MCF 10A (cell line): ENCODE measurements at regions not wholly inside any gene's neighbourhood (a gene's known extent, or its start where the extent isn't known, plus 50 kb on each side); places are given as distances from the start of the nearest gene placed in this dataset.
A peak's percentile ranks its signal among the peaks of the same experiment; 100 is the strongest.

Experiments used
- BruUV-seq: library from RNA; stranded (reverse); fragments of 400-500 nt; replicated peaks from 2 replicates; lab custom pipeline; 2021; lab: Mats Ljungman, UMichigan
- CTCF ChIA-PET: fragments of 300-600 bp; sonication (Branson Sonifier 250); formaldehyde crosslinking; extraction: SDS; loops from one replicate; lab custom pipeline; 2021; ENCODE audit warnings: antibody characterized with exemption, inconsistent platforms; lab: Yijun Ruan, JAX
- POLR2A ChIA-PET: fragments of 300-600, 350-650 bp; sonication (Branson Sonifier 250); formaldehyde crosslinking; extraction: SDS; loops from one replicate; lab custom pipeline; 2020; ENCODE audit warnings: antibody characterized with exemption, inconsistent platforms; lab: Yijun Ruan, JAX
- DNase-seq: peaks from one replicate; pipeline ENCODE4 v3.0.0-alpha.2; 2018; ENCODE audit not compliant: unreplicated experiment
- H3K27ac Mint-ChIP-seq: one replicate; pipeline ENCODE4 v1.8.0; 2022; ENCODE audit warnings: mild to moderate bottlenecking, low read depth, mixed read lengths; ENCODE audit not compliant: unreplicated experiment
- H3K27me3 Mint-ChIP-seq: one replicate; pipeline ENCODE4 v1.8.0; 2022; ENCODE audit warnings: mixed read lengths; ENCODE audit not compliant: insufficient read depth, unreplicated experiment
- H3K36me3 Mint-ChIP-seq: one replicate; pipeline ENCODE4 v1.8.0; 2022; ENCODE audit warnings: mild to moderate bottlenecking, moderate library complexity, mixed read lengths; ENCODE audit not compliant: insufficient read depth, unreplicated experiment
- H3K4me1 Mint-ChIP-seq: one replicate; pipeline ENCODE4 v1.8.0; 2022; ENCODE audit warnings: mixed read lengths; ENCODE audit not compliant: insufficient read depth, unreplicated experiment
- H3K4me3 Mint-ChIP-seq: one replicate; pipeline ENCODE4 v1.8.0; 2022; ENCODE audit warnings: mild to moderate bottlenecking, moderate library complexity, mixed read lengths; ENCODE audit not compliant: unreplicated experiment
- H3K9me3 Mint-ChIP-seq: one replicate; pipeline ENCODE4 v1.8.0; 2022; ENCODE audit warnings: mixed read lengths; ENCODE audit not compliant: unreplicated experiment
- intact Hi-C: fragments of 100-400 bp; cut with micrococcal nuclease; formaldehyde crosslinking; loops from 2 replicates; pipeline ENCODE4 v1.14.1; 2022
- TF ChIP-seq, protein P1 (sequence below): fragments of 200-600 bp; IDR thresholded peaks from one replicate; pipeline ENCODE4 v1.8.0; 2022; ENCODE audit warnings: antibody characterized with exemption, mild to moderate bottlenecking; ENCODE audit not compliant: unreplicated experiment

DNA sequence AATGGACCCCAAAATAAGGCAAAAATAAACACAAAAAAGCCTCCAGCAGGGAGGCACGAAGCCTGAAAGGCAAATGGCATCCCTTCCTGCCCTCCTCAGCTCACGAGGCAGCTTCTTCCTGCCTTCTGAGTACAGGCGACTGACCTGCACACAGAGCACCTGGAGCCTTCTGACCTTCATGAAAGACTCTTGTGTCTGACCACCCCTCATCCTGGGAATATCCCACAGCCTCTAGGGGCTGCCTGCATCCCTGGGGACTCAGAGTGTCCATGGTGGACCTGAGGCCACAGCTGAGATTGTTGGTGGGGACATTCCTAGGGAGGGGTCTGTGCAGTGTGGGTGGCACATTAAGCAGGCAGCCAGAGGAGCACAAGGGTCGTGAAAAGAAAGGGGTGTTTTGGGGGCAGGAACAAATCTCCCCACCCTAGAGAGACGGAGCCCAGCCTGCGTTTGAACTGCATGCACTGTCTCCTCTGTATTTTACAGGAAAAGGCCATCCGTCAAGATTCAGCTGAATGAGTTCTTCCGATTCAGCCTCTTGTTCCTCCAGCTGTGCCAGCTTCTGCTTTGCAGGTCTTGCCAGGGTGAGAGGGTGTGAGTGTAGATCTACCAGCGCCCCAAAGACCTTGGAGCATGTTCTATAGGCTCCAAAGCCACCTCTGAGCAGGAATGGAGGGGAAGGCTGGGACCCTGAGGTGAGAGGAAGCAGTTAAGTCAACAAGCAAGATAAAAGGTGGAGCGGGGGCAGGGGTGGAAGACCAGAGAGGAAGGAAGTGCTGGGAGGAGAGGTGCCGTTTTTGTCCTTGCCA lies 80.4 kb upstream of the MEF2A start:
- CTCF ChIA-PET: interaction anchor here (0.6 to 1.2 kb wide), 4 partner anchors 22 to 1042 kb away, joined by 3 to 4 read pairs (median 3); no protein-coding TSS in a partner anchor
- Mint-ChIP-seq H3K27me3 (no peaks in the 10 kb centered on the region), H3K36me3 (no peaks in the 10 kb centered on the region), H3K4me3 (peak overlapping the region; percentile 38), H3K9me3 (no peaks in the 10 kb centered on the region), H3K4me1 (peaks cover 17% of the 10 kb centered on the region), H3K27ac (peak overlapping the region; percentile 65)
- intact Hi-C loops: no loop called here
- TF ChIP-seq, protein P1, sequence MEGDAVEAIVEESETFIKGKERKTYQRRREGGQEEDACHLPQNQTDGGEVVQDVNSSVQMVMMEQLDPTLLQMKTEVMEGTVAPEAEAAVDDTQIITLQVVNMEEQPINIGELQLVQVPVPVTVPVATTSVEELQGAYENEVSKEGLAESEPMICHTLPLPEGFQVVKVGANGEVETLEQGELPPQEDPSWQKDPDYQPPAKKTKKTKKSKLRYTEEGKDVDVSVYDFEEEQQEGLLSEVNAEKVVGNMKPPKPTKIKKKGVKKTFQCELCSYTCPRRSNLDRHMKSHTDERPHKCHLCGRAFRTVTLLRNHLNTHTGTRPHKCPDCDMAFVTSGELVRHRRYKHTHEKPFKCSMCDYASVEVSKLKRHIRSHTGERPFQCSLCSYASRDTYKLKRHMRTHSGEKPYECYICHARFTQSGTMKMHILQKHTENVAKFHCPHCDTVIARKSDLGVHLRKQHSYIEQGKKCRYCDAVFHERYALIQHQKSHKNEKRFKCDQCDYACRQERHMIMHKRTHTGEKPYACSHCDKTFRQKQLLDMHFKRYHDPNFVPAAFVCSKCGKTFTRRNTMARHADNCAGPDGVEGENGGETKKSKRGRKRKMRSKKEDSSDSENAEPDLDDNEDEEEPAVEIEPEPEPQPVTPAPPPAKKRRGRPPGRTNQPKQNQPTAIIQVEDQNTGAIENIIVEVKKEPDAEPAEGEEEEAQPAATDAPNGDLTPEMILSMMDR: no peak
- DNase-seq: no peak
- BruUV-seq: no TSS peak
- POLR2A ChIA-PET: interaction anchor here (1.0 to 2.1 kb wide), 3 partner anchors 8 to 80 kb away, joined by 3 to 15 read pairs (median 3); no protein-coding TSS in a partner anchor

DNA sequence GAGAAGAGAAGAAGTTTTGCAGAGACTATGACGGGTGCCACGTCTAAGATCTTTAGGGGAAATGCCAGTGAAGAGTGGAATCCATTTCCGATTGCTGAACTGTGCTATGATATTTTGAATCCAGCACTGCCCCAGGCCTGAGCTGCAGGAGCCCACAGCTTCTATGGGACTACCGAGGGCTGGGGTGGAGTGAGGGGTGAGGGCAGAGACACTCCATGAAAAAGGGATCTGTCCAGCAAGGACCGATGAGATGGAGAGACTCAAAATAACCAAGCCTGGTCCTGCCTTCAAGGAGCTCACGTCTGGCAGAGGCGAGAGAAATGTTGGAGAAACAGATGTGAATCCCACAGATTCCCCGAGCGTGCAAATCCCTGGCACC lies 79.8 kb upstream of the MEF2A start:
- no TSS peak for BruUV-seq
- intact Hi-C loops: no loop called here
- DNase-seq: peak; percentile 9
- H3K9me3 Mint-ChIP-seq: no peaks in the 10 kb centered on the region
- TF ChIP-seq, protein P1: no peak
- H3K27ac Mint-ChIP-seq: peak overlapping the region; percentile 65
- ChIA-PET POLR2A (interaction anchor here (0.7 to 2.1 kb wide), 4 partner anchors 9 to 222 kb away, joined by 3 to 15 read pairs (median 4); partner anchors contain the start of gene MEF2A), CTCF (no interaction called here)
- no peaks in the 10 kb centered on the region for H3K27me3 Mint-ChIP-seq
- peaks cover 17% of the 10 kb centered on the region for H3K4me1 Mint-ChIP-seq
- H3K36me3 Mint-ChIP-seq: no peaks in the 10 kb centered on the region
- H3K4me3 Mint-ChIP-seq: peak overlapping the region; percentile 38

DNA sequence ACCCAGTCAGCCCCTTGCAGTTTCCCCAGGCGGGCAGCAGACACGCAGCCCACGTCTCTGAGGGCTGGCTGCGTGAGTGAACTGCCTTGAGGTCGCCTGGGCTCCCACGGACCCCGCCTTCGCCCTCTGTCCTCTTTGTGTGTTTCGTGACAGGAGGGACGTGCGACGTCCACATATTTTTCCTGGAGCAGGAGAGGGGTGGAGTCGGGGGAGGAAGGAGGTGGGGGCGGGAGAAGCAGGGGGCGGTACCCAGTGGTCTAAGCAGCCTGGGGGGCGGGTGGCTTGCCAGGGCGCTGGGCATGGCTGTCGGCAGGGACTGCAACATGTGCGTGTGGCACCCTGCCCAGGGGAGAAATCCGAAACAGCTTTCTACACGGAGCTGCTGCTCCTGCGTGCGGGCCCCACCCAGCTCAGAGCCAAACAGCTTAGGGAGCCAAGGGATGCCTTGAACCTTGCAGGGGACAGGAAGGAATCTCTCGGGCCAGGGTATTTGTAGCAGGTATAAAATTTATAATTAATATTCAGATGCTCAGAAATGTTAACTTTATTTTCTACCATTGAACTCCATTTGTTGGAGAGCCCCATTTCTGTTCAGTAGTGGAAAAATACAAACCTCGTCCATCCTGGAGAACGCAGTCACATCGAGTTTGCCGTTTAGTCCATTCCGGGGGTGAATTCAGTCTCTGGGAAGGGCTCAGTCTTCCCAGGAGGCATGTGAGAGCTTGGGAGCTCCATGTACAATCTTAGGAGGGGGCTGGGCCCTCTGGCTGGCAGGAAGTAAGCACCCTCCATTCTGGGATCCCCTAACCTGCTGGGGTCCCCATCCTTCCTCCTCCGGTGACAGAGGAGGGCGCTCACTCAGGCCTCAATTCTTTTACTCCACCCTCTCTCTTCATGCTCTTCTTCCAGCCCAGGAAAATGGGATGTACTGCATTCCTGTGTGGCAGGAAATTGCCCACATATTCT lies 79.1 kb upstream of the MEF2A start:
- Mint-ChIP-seq H3K4me1 (peaks cover 17% of the 10 kb centered on the region), H3K36me3 (no peaks in the 10 kb centered on the region), H3K27ac (peak overlapping the region; percentile 65), H3K9me3 (no peaks in the 10 kb centered on the region), H3K4me3 (peak overlapping the region; percentile 38), H3K27me3 (no peaks in the 10 kb centered on the region)
- intact Hi-C loops: no loop called here
- POLR2A ChIA-PET: interaction anchor here (0.6 to 2.1 kb wide), 6 partner anchors 10 to 221 kb away, joined by 3 to 15 read pairs (median 4); partner anchors contain the start of gene MEF2A
- no TSS peak for BruUV-seq
- TF ChIP-seq, protein P1: no peak
- CTCF ChIA-PET: interaction anchor here (0.6 to 0.7 kb wide), 2 partner anchors 217 to 222 kb away, joined by 3 read pairs; no protein-coding TSS in a partner anchor
- DNase-seq: peak; percentile 79
